HG03060 (cell line): ENCODE measurements at regions not wholly inside any gene's neighbourhood (a gene's known extent, or its start where the extent isn't known, plus 50 kb on each side); places are given as distances from the start of the nearest gene placed in this dataset.
"Not testable (repeated sequence)": the region's sequence is repeated elsewhere in the genome, so short reads cannot be mapped to it uniquely, and the experiment has no call there.

Experiments used
- ATAC-seq: cut with Tn5 transposase; IDR thresholded peaks from one replicate; pipeline ENCODE4 v1.9.1; 2021; ENCODE audit warnings: low read depth, moderate number of reproducible peaks; ENCODE audit not compliant: unreplicated experiment

DNA sequence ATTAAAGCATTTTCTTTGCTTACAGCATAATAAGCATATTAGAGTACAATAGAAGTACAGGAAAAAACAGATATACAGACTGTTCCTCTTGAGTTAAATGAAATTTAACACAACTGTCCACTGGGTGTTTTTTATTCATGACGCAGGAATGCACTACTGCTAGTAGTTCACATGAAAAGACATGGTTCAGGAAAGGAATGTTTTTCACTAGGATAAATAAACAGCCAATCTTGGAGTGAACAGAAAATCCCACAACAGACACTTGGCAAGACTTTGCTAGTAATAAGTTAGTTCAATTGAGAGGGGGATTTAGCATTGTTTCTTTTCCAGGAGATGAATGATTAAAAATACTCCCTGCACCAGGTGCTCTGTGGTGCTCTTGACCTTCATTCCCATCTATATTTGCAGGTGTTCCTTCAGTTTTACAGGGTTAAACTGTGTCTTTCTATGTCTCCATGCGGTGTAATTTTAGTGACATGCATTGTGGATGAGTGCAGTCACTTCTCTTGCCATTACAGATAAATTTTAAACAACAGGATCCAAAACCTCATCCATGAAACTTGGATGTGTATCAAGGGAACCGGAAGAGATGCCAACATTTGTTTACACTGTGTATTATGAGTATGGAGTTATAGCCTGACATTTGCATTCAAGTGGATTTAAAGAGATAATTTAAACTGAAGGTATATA lies 796.6 kb downstream of the DSC3 start:
- no peak for ATAC-seq

DNA sequence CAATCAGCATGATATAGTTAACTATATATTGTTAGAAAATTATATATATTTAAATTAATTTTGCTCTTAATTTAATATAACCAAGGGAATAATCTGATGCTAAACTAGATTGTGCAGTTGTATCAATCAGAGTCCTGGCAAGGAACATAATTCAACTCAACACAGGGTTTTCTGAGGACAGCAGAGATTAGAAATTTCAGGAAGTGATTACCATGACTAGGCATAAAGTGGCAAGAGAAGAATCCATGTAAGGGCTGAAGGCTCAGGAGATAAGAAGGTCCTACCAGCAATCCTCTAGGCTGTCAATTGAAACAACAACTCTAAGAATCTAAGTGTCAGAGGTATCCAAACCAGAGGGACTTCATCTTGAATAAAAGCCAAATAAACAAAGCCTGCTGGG lies 807.8 kb downstream of the DSC3 start:
- no peak for ATAC-seq

DNA sequence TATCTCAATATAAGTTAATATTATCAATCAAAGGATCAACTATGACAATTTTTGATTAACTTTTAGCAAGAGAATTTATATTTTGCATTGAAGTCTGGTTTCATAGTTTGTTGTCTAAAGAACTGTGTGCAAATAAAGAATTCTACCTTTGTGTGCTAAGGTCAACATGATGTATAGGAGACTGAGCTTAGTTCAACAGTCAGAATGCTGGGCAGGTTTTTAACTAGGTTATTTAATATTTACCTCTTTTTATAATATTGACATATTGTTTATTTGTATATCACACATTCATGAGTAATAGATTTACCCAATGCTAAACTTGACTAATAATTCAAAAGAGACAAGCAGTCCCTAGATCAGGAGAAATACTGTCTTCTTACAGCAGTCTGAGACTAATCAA lies 831.4 kb downstream of the DSC3 start:
- no peak for ATAC-seq

DNA sequence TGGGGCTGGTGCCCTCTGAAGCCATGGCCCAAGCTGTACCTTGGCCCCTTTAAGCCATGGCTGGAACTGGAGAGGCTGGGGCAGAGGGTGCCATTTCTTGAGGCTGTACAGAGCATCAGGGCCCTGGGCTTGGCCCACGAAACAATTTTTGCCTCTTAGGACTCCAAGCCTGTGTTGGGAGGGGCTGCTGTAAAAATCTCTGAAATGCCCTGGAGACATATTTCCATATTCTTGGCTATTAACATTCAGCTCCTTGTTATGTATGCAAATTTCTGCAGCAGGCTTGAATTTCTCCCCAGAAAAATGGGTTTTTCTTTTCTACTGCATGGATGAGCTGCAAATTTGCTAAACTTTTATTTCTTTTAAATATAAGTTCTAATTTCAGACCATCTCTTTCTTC lies 834.0 kb downstream of the DSC3 start:
- no peak for ATAC-seq

DNA sequence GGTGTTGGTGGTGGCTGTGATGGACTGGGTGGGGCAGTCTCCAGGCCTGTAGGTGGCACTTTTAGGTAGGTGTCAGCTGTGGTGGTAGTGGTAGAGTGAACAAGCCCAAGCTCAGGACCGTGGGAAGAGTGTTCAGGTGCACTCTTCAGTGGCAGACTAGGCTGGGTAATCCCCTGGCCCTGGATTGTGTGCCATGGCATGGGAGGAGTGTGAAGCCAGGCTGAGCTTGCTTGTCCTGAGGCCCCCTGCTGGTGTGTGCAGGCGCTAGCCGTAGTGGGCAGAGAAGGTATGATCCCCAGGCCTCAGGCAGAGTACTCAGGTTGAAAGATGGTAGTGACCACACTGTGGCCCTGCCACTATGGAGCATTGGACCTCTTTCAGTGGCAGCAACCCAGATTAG lies 850.3 kb downstream of the DSC3 start:
- no peak for ATAC-seq

DNA sequence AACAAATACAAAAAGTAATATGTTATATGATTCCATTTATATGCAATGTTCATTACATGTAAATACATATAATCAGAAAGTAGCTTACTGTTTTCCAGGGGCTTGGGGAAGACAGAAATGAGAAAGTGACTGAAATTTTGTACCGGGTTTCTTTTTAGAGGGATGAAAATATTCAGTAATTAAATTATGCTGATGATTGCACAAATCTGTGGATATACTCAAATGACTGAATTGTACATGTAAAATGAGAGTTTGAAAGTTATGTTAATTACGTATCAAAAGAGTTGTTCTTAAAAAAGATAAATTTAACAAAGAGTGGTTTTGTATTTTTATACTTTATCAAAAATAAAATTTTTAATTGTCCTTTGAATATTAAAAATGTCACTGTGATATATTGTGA lies 856.3 kb downstream of the DSC3 start:
- no peak for ATAC-seq

DNA sequence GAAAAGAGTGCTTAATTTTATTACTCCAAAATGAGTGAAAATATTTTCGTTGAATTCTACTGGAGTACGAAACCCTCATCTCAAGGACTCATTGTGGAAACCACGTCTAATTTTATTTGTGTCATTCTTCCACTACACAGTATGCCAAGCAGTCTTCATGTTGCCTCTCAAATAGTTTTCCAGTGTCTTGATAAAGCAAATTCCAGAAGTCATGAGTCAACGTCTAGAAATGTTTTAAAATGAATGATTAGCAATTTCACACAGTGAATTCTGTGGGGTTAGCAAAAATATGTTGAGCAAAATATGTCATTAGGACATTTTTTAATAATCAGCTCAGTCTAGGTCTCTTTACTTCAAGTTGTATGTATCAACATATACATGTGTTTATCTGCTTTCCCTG lies 865.5 kb downstream of the DSC3 start:
- no peak for ATAC-seq

DNA sequence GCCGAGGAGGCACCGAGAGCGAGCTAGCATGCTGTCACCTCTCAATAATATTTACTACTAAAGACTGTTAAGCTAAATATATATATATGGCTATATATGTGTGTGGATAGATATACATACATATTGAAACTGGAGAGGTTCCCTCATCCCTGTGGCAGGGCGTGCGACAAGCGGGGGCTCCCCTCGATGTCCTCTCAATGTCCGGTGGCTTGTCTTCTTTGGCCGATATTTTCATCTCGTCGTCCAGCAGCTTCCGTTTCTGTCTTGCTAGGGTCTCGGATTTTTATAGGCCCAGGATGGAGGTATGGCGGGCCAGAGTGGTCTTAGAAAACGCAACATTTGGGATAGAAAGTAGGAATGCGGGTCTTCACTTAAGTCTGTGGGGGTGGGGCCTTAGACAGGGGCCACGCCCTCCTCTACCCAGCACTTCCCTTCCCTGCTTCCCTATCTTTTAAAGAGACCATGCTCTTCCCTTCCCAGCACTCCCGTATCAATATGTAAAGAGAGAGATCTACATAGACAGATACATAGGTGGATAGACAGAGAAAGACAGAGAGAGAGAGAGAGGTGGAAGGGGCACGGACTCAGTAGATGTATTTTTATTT lies 866.8 kb downstream of the DSC3 start:
- ATAC-seq = no peak

DNA sequence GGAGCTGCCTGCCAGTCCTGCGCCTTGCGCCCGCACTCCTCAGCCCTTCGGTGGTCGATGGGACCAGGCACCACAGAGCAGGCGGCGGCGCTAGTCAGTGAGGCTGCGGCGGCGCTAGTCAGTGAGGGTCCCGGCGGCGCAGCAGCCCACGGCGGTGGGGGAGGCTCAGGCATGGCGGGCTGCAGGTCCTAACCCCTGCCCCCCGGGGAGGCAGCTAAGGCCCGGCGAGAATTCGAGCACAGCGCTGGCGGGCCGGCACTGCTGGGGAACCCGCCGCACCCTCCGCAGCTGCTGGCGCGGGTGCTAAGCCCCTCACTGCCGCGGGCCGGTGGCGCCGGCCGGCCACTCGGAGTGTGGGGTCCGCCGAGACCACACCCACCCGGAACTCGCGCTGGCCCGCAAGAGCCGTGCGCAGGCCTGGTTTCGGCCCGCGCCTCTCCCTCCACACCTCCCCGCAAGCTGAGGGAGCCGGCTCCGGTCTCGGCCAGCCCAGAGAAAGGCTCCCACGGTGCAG lies 867.4 kb downstream of the DSC3 start:
- ATAC-seq = no peak

DNA sequence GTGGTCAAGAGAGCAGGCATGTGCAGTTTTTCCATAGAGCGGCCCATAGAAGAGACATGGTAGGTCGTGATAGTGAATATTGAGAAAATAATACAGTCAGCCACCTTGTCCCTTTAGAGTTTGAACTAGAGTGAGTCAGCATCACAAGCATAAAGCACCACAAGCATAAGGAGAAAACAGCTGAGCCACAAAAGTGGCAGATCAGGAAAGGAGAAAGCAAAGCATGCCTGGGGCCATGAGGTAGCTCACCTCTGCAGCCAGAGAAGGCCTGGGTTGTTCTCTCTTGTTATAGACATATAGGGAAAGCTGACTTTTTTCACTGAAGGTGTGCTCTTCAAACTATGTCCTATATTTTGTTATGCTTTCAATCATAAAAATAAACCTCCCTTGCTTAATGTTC lies 879.0 kb downstream of the DSC3 start:
- no peak for ATAC-seq

DNA sequence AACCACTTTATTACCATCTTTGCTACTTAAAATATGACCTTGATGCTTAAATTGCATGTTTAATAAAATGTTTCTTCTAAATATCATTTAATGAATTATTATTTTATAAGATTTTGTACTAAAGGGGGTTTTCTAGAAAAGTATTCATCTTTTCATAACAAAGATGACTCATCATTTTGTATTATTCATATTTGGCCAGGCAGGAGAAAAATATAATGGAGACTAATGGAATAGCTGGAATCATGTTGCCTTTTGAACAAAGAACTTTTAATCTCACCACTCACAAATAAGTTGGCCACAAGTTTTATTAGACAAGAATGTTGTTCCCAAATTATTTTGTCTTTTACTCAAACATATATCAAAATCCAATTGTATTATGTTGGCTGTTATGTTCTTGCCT lies 882.4 kb downstream of the DSC3 start:
- no peak for ATAC-seq

DNA sequence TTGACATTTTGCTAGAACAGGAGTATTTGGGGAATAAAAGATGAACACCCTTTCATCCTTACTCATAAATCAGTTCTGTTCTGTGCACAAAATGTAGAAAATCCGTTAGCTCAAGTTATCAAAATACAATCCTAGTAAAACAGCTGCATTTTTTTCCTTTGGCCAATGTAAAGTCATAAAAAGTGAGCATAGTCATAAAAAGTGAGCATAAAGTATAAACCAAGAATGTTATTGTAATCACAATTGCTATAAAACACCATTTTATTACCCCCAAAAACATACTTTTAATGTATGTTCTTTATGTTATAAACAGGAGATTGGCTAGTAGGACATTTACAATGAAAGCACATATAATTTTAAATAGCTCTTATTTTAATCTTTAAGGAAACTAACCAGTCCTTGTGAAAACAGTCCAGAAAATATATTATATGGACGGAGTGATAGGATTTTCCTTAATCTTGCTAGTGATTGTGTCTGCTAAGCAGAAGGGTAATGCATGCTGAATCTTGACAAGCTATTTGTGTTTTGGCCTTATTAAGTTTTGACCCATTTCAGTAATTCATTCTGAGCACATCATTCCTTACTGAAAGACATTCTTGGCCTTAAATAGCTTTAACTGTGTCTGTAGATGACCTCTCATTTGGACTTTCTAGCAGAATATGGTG lies 891.8 kb downstream of the DSC3 start:
- no peak for ATAC-seq

DNA sequence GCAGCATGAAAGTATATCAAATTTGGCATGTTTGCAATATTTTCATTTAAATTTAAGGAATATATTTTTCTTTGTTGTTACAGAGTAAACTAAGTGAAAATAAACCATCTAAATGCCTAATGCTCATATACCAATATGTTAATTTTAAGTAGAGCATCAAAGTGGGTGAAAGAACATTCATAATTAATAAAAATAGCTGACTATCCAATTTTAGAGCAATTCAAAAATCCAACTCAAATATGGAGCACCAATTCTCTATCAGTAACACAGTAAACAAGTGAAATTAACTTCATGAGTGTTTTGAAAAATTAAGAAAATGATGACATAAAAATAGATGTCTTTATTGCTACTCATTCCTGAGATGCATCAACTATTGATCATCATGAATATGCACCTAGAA lies 893.0 kb downstream of the DSC3 start:
- no peak for ATAC-seq

DNA sequence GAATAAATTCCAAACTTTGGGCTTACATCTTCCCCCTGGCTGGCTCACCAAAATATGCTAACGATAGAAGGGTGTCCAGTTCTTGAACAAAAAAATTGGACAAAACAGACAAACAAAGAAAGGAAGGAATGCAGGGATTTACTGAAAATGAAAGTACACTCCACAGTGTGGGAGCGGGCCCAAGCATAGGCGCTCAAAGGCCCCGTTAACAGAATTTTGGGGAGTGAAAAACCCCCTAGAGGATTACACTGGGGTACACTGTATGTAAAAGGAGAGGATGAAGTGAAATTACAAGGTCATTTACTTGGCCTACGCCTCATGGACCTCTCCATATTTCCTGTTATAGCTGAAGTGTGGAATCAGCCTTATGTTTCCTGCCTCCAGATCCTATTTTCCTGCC lies 899.7 kb downstream of the DSC3 start:
- ATAC-seq = no peak

DNA sequence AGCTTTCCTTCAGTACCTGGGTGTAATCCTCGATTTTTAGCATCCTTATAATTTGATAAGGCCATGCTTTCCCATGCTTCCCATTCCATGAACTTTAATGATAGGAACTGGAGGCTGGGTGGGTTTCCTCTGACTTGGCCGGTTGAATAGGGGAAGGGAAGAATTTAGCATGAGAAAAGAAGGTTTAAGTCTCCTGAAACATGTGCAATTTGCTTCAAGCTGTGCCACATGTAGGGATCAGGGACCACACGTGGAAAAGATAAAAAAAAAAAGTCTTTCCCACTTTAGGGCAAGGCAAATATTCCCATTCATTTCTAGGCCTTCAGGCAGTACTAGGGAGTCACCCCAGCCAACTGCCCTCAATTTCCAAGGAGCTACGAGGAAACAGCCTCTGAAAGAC lies 900.3 kb downstream of the DSC3 start:
- no peak for ATAC-seq

DNA sequence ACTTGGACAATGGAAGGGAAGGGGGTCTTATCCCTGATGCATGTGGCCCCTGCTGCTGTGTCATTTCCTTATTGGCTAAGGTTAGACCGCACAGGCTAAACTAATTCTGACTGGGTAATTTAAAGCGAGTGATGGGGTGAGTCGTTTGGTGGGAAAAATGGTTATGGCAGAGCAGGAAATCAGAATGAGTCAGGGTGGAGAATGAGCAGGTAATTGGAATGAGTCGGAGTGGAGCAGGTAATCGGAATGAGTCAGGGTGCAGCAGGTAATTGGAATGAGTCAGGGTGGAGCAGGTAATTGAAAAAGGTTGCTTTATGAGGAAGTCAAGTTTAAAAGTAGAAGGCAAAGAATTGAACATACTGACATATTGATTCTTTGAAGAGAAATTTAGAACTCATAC lies 901.0 kb downstream of the DSC3 start:
- ATAC-seq = not testable (repeated sequence)

DNA sequence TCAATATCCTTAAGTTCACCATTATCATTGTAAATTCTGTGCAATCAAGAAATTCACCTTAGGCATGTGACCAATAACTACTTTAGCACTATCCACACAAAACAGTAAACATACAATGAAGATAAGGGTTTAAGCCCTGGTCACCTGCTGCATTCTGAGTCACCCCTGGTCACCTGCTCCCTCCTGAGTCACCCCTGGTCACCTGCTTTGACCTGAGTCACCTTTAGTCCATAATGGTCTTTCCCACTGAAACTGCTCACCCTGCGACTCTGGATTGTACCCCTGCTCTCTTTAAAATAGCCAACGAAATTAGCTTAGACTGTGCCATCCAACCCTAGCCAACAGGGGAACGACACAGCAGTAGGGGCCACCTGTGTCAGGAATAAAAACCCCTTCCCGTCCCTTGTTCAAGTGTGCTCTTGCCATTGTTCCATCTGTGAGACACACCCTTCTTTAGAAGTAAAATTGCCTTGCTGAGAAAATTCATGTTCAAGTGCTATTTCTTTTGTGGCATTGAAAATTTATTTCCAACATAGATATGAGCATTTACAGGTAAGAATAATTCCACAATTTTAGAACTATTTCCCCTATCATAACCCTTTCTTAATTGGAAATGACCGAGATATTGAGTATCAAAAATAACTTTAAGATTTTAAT lies 902.8 kb downstream of the DSC3 start:
- ATAC-seq = no peak

DNA sequence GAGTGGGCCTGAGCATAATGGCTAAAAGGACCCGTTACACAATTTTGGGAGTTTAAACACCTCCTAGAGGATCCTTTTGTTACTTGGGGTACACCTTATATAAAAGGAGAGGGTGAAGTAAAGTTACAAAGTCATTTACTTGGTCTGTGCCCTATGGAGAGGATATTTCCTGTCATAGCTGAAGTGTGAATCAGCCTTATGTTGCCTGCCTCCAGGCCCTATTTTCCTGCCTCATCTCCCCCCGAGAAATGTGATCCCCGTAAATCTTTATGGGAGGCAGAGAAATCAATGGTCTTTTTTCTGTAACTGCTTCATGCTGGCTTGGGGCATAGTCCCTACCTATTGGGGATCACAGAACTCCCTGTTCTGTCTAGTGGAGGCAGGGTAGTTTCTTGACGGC lies 906.6 kb downstream of the DSC3 start:
- no peak for ATAC-seq

DNA sequence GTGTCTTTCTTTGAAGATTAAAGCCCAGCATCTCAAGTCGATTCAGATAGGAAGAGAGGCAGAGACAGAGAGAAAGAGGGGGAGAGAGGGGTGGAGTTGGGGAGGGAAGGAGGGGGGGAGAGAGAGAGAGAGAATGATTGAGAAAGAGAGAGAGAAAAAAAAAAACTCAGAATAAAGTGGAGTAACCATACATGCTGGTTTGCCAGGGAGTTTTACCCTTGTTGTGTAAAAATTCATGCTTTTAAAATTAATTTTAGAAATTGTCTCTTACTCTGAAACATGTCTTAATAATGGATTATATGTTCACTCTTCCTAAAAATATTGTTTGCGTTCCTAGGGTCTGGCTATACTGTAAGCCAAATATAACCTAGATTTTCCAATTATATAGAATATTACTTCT lies 908.5 kb downstream of the DSC3 start:
- no peak for ATAC-seq

DNA sequence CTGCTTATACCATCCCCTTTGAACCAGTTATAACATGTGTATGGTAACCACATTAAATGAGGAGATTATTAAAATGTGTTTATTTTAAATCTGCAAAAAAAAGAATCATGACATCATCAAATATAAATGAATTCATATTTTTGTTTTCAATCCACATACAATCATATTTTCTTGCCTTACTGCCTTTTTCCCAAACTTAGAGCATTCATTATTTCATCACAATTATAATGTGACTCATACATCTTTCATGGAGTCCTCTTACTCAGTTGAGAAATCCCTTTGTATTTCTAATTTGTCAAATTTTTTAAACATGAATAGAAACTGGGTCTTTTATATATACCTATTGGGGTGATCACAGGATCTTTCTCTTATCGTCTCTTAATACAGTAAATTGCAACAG lies 909.6 kb downstream of the DSC3 start:
- ATAC-seq = no peak

DNA sequence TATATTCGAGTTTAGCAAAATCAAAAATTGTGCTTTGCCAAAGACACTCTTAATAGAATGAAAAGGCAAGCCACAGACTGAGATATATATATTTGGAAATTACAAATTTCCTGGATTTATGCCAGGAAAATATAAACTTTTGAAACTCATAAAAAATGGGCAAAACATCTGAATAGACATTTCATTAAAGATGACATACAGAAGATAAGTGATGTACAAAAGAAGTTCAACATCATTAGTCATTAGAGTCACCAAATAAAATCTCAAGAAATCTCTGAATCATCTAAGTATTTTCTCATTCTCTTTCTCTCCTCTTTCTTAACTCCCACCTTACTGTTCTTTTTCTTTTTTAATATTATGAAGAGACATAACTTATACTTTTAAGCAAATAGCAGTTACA lies 921.1 kb downstream of the DSC3 start:
- ATAC-seq = no peak
